ENCODE measurements at regions not wholly inside any gene's neighbourhood (a gene's known extent, or its start where the extent isn't known, plus 50 kb on each side); places are given as distances from the start of the nearest gene placed in this dataset.

DNA sequence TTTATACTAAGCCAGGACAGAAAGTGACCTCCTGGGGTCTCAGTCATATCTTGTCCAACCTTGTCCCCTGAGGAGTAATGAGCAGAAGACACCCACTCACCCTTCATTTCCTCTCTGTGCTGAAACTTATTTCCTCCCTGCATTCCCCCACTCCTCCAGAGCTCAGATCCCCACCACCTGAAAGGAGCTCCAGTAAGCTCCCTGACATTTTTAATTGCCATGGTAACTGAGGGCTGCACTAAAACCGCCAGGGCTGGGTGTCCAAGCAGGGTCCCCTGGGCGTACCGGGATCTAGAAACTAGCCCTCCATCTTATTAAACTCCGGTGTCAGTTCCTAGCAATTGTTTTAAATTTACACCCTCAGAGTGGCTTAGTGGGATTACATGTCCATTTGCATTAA, 393.3 kb upstream of the HNRNPA3 start:
- no peaks in the 10 kb centered on the region for H4K20me1 ChIP-seq (ENCODE audit: insufficient read depth, poor library complexity, severe bottlenecking)
- no peak for TF ChIP-seq EZH2phosphoT487 (IDR thresholded peaks at IDR 0.05; ENCODE audit: low read depth, severe bottlenecking, unreplicated experiment)
- TF ChIP-seq, protein P1, sequence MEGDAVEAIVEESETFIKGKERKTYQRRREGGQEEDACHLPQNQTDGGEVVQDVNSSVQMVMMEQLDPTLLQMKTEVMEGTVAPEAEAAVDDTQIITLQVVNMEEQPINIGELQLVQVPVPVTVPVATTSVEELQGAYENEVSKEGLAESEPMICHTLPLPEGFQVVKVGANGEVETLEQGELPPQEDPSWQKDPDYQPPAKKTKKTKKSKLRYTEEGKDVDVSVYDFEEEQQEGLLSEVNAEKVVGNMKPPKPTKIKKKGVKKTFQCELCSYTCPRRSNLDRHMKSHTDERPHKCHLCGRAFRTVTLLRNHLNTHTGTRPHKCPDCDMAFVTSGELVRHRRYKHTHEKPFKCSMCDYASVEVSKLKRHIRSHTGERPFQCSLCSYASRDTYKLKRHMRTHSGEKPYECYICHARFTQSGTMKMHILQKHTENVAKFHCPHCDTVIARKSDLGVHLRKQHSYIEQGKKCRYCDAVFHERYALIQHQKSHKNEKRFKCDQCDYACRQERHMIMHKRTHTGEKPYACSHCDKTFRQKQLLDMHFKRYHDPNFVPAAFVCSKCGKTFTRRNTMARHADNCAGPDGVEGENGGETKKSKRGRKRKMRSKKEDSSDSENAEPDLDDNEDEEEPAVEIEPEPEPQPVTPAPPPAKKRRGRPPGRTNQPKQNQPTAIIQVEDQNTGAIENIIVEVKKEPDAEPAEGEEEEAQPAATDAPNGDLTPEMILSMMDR (IDR thresholded peaks at IDR 0.05; ENCODE audit: poor library complexity), result no peak
- no peak for TF ChIP-seq EZH2 (IDR thresholded peaks at IDR 0.05; ENCODE audit: borderline replicate concordance)
- no peaks in the 10 kb centered on the region for H3K79me2 ChIP-seq
- no peaks in the 10 kb centered on the region for H3K36me3 ChIP-seq (replicated peaks; ENCODE audit: insufficient read depth, low read depth)
- H3K4me3 ChIP-seq, result no peak overlapping the region
- no peaks in the 10 kb centered on the region for H3K9me2 ChIP-seq (replicated peaks; ENCODE audit: insufficient read depth)
- no peak overlapping the region for H2AFZ ChIP-seq
- H3K27me3 ChIP-seq, result no peaks in the 10 kb centered on the region
- 78% methylated on average over 4 of the region's 4 CpGs for WGBS (ENCODE audit: low lambda C conversion rate, missing lambda C conversion rate)
- no peak overlapping the region for H3K4me2 ChIP-seq
- H3K9me3 ChIP-seq (ENCODE audit: low read depth), result no peaks in the 10 kb centered on the region
- no peak overlapping the region for H3K27ac ChIP-seq
- no peaks in the 10 kb centered on the region for H3K4me1 ChIP-seq (ENCODE audit: insufficient read depth)
- no peak for DNase-seq (ENCODE audit: low spot score)

DNA sequence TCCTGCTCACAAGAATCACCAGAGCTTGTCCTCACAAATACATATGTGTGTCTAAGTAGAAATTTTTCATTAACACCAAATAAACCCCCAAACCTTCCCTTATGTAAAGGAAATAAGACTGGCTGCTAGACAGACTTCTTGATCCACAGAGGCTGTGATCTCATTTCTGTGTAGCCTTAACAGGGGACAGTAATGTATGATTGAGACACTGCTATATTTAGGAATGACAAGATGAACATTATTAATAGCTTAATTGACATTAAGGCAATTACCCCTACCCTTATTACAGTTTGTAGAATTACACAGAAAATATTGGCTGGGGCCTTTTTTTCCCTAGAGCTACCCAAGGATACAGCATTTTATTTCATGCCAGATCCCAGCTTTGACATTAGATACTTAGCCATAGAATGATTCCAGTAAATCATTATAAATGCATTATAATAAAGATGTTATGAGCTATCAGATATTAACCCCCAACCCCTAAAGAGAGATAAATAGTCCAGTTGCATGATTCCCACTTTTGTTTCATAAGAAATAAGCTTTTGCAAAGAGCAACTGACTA, 392.1 kb upstream of the HNRNPA3 start:
- TF ChIP-seq EZH2 (IDR thresholded peaks at IDR 0.05; ENCODE audit: borderline replicate concordance) (no peak), EZH2phosphoT487 (IDR thresholded peaks at IDR 0.05; ENCODE audit: low read depth, severe bottlenecking, unreplicated experiment) (no peak)
- TF ChIP-seq, protein P1 (IDR thresholded peaks at IDR 0.05; ENCODE audit: poor library complexity), result no peak
- no peak for DNase-seq (ENCODE audit: low spot score)

DNA sequence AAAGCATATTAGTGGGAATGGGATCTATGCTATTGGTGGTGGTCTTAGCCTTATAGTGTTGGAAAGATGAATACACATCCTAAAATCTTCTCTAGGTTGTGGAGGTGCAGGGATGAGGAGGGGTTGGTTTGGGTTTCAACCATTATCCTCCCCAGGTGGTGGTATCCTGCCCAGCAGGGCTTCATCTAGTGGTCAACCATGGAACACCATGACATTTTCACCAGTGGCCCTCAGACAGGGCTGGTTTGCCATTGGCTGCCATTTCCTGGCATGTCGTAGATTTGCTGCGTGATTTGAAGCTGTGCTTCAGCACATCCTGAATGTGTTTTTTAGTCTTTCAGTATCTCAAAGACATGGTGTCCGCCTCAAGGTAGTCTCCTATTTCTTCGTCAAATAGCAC, 391.2 kb upstream of the HNRNPA3 start:
- WGBS (ENCODE audit: low lambda C conversion rate, missing lambda C conversion rate), result 99% methylated on average over 4 of the region's 4 CpGs
- no peak for DNase-seq (ENCODE audit: low spot score)
- Histone ChIP-seq H2AFZ (no peak overlapping the region), H3K27ac (no peak overlapping the region), H3K36me3 (replicated peaks; ENCODE audit: insufficient read depth, low read depth) (no peaks in the 10 kb centered on the region), H3K9me3 (ENCODE audit: low read depth) (no peaks in the 10 kb centered on the region), H3K4me2 (no peak overlapping the region), H3K79me2 (no peaks in the 10 kb centered on the region), H3K4me3 (no peak overlapping the region), H3K27me3 (peaks cover 3% of the 10 kb centered on the region), H4K20me1 (ENCODE audit: insufficient read depth, poor library complexity, severe bottlenecking) (no peaks in the 10 kb centered on the region), H3K4me1 (ENCODE audit: insufficient read depth) (no peaks in the 10 kb centered on the region), H3K9me2 (replicated peaks; ENCODE audit: insufficient read depth) (no peaks in the 10 kb centered on the region)
- no peak for TF ChIP-seq EZH2 (IDR thresholded peaks at IDR 0.05; ENCODE audit: borderline replicate concordance)
- TF ChIP-seq, protein P1 (IDR thresholded peaks at IDR 0.05; ENCODE audit: poor library complexity), result no peak

More for the DNA sequence above, 392.1 kb upstream of the HNRNPA3 start:
- Histone ChIP-seq H3K9me2 (replicated peaks; ENCODE audit: insufficient read depth) (no peaks in the 10 kb centered on the region), H3K79me2 (no peaks in the 10 kb centered on the region), H4K20me1 (ENCODE audit: insufficient read depth, poor library complexity, severe bottlenecking) (no peaks in the 10 kb centered on the region), H3K9me3 (ENCODE audit: low read depth) (no peaks in the 10 kb centered on the region), H3K4me3 (no peak overlapping the region), H3K27ac (no peak overlapping the region), H3K27me3 (no peaks in the 10 kb centered on the region), H2AFZ (no peak overlapping the region), H3K36me3 (replicated peaks; ENCODE audit: insufficient read depth, low read depth) (no peaks in the 10 kb centered on the region), H3K4me1 (ENCODE audit: insufficient read depth) (no peaks in the 10 kb centered on the region), H3K4me2 (no peak overlapping the region)

DNA sequence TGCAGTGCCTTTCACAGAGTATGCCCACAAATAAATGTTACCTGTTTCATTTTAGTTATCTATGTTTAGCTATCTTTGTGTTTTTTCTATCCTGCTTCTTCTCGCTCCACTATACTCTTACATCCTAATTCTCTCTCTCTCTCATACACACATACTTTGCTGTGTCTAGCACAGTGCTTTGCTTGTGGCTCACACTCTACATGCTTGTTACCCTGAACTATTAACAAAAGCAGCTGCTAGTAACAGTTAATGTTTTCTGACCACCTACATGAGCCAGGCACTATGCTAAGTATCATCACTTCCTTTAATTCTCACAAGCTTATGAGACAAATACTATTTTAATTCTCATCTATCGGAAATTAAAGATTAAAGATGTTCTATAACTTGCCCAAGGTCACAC, 390.5 kb upstream of the HNRNPA3 start:
- Histone ChIP-seq H3K4me2 (no peak overlapping the region), H2AFZ (no peak overlapping the region), H3K4me3 (no peak overlapping the region), H3K9me3 (ENCODE audit: low read depth) (no peaks in the 10 kb centered on the region), H3K27me3 (peaks cover 3% of the 10 kb centered on the region), H4K20me1 (ENCODE audit: insufficient read depth, poor library complexity, severe bottlenecking) (no peaks in the 10 kb centered on the region), H3K27ac (no peak overlapping the region), H3K79me2 (no peaks in the 10 kb centered on the region), H3K4me1 (ENCODE audit: insufficient read depth) (no peaks in the 10 kb centered on the region), H3K9me2 (replicated peaks; ENCODE audit: insufficient read depth) (no peaks in the 10 kb centered on the region), H3K36me3 (replicated peaks; ENCODE audit: insufficient read depth, low read depth) (no peaks in the 10 kb centered on the region)
- WGBS (ENCODE audit: low lambda C conversion rate, missing lambda C conversion rate), result 94% methylated on average over 2 of the region's 2 CpGs
- TF ChIP-seq EZH2phosphoT487 (IDR thresholded peaks at IDR 0.05; ENCODE audit: low read depth, severe bottlenecking, unreplicated experiment) (no peak), EZH2 (IDR thresholded peaks at IDR 0.05; ENCODE audit: borderline replicate concordance) (no peak)
- TF ChIP-seq, protein P1 (IDR thresholded peaks at IDR 0.05; ENCODE audit: poor library complexity), result no peak
- no peak for DNase-seq (ENCODE audit: low spot score)
